Lung microvascular endothelial cell (primary cell): ENCODE measurements at regions not wholly inside any gene's neighbourhood (a gene's known extent, or its start where the extent isn't known, plus 50 kb on each side); places are given as distances from the start of the nearest gene placed in this dataset.
"Not testable (repeated sequence)": the region's sequence is repeated elsewhere in the genome, so short reads cannot be mapped to it uniquely, and the experiment has no call there.

Experiments used
- DNase-seq, 2 donors: peaks; one replicate each; pipeline versions ENCODE4 v3.0.0 to v3.0.0-alpha.2; 2010; ENCODE audit warnings: low read depth in 2 of 2

- no peak for DNase-seq
Observed at GRCh38 chr1:199404191-199404590, 623.3 kb upstream of the NR5A2 start.

DNA sequence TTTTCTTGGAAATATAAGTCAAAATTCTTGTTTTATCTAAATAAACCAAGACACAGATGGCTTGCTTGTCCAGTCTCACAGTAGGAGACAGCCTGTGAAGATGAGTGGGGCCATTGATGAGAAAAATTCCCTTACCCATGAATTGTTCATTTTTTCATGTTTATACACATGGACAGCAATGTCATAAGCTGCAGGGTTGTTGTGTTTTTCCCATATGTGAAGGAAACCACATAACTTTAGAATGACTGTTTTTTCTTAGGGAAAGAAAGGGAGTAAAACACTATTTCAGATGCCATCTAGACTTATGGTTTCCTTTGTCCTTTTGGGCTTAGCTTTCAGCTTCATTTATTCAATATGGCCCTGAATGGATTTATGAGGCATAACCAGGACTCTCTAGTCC lies 622.5 kb upstream of the NR5A2 start:
- no peak for DNase-seq

- no peak for DNase-seq
Observed at GRCh38 chr1:199405634-199406196, 621.8 kb upstream of the NR5A2 start.

GRCh38 chr1:199410462-199410861 lies 617.0 kb upstream of the NR5A2 start:
- no peak for DNase-seq

GRCh38 chr1:199411506-199411905 lies 616.0 kb upstream of the NR5A2 start:
- no peak for DNase-seq

- peak; percentile 49 to 64 for DNase-seq
Observed at GRCh38 chr1:199422206-199422605, 605.3 kb upstream of the NR5A2 start.

DNA sequence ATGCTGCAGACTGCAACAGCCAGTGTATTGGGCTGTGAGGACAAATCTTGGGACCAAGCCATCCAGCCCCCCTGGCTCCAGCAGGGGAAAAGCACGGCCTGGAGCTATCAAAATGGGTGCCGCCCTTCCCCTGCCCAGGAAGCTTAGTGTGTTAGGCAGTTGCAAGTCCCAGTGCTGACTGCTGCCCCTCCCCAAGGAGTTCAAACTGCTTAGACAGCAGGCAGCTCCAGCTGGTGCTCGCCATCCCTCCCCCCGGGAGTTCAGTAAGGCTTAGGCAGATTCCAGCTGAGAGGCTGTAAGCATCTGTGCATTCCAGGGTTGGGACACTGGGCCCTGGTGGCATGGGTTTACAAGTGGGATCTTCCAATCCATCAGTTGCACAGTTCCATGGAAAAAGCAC lies 579.6 kb upstream of the NR5A2 start:
- no peak for DNase-seq

DNA sequence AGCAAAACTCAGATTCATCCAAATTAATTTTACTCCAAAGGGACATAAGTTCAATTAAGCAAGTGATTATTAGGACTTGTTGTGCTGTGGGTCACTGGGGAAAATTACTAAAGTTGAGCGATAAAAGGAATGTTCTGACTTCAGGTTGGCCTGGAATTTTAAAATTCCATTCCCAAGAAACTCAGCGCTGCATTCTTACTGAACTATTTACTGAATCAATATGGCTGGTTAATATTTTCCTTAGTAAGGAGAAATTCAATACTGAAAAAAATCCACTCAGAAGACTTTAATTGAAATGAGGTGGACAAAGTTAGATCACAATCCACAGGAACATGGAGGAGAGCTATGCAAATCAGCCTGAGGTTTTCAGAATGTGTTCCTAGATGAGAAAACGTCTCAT lies 578.9 kb upstream of the NR5A2 start:
- no peak for DNase-seq

DNA sequence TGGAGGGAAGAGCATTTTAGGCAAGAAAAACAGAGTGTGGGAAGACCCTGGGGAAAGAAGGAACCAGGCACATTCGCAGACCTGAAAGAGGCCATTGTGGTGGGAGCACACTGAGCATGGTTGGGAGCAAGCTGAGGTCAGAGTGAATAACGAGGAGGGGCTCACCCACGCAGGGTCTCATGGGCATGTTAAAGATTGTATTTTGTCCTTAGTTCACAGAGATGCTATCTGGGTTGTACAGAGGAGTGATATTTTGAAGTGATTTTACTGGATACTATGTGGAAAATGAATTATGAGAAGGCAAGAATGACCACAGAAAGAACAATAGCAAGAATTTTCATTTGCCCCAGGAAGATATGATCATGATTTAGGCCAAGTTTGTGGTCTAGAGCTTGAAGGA lies 578.3 kb upstream of the NR5A2 start:
- no peak for DNase-seq

GRCh38 chr1:199449681-199450080 lies 577.8 kb upstream of the NR5A2 start:
- DNase-seq = no peak

GRCh38 chr1:199452627-199453026 lies 574.9 kb upstream of the NR5A2 start:
- no peak for DNase-seq

DNA sequence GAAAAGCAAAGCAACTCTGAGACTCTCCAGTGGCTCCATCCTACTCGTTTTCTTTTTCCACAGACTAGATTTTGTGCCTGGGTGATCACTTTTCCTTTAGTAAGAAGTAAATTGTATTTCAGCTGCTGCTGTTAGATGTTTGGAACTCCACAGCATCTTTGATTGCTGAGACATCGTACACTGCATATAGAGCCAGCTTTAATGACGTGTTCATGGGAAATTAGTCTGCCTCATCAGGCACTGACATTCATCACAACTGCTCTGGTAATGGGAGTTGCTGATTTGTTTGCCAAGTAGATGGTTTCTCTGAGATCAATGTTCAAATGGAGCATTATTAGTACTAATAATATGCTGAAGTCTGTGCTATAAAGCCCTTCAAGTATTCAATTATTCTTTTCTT lies 573.8 kb upstream of the NR5A2 start:
- no peak for DNase-seq

GRCh38 chr1:199460933-199461332 lies 566.6 kb upstream of the NR5A2 start:
- peak; percentile 1 to 25 for DNase-seq

DNA sequence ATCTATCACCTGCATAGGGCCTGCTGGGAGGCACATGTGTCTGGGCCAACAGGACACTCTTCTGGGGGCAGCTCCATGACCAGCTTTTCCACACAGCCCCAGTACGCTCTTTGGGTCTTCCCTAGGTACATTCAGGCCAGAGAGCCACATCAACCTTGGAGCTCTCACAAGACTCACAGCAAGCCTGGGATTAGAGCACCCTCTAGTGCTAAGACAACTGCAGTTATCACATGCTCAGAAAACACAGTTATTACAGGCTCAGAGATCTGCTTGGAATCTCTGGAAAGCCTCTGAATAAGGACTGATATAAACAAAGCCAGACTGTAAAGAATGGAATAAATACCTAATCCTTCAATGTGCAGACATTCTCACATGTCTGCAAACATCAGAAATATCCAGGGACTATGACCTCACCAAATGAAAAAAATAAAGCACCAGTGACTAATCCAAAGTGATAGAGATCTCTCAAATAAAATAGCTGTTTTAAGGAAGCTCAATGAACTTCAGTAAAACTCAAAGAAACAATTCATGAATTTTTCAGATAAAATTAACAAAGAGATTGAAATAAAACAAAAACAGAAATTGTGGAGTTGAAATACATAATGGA lies 563.9 kb upstream of the NR5A2 start:
- peak; percentile 69 to 76 for DNase-seq

- no peak for DNase-seq
Observed at GRCh38 chr1:199466961-199467360, 560.5 kb upstream of the NR5A2 start.

DNA sequence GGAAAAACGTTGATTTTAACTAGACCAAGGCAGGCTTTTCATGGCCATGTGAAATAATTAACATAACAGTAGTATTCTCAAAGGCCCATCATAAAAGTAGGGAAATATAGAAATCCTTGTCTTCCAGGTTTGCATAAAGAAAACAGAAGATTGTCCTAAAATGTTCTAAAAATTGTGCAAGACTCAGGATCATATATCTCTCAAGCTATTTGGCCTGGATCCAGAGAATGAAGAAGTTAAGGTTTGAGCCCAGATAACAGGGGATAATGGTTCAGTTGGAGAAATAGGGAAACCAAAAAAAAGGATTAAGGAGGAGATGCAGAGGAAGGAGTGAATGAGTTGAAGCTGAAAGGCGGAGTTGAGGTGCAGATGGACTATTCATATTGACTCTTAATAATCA lies 555.5 kb upstream of the NR5A2 start:
- DNase-seq = no peak

DNA sequence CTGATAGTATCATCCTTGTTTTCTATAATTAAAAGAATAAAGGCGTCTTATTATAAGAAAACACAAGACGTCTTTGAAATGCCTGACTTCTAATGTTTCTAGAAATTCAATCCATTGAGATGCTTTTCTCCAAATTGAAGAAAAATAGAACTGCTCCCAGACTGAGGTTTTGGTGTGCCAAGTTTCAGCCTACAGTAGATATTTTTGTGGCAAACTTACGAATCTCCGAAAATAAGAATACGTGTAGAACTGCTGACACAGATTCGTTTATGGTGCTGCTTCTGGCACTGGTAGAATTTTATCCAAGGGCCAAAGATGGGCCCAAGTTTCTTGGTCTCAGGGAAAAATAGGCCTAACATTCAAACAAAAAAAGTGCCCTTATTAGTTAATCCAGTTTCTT lies 554.5 kb upstream of the NR5A2 start:
- DNase-seq = no peak

GRCh38 chr1:199474738-199475137 lies 552.8 kb upstream of the NR5A2 start:
- DNase-seq = no peak

GRCh38 chr1:199482426-199482825 lies 545.1 kb upstream of the NR5A2 start:
- DNase-seq = no peak

DNA sequence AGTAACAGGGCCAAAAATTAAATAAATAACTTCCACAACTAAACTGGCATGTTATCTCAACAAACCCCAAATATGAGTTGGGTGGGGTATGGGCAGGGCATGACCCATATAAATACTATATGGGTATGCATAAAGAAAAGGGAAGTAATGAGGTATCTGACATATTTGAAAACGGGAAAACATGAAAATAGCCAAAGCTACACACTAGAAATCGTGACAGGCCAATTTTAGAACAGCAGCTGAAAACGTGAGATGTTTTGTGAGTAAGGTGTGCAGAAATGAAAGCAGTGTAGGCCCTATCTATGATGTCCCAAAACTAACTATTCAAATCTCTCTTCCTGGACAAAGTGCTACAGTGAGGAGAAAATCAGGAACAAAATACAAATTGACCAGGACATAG lies 537.9 kb upstream of the NR5A2 start:
- DNase-seq = no peak

GRCh38 chr1:199490769-199491527 lies 536.6 kb upstream of the NR5A2 start:
- no peak for DNase-seq

GRCh38 chr1:199495432-199495831 lies 532.1 kb upstream of the NR5A2 start:
- no peak for DNase-seq

DNA sequence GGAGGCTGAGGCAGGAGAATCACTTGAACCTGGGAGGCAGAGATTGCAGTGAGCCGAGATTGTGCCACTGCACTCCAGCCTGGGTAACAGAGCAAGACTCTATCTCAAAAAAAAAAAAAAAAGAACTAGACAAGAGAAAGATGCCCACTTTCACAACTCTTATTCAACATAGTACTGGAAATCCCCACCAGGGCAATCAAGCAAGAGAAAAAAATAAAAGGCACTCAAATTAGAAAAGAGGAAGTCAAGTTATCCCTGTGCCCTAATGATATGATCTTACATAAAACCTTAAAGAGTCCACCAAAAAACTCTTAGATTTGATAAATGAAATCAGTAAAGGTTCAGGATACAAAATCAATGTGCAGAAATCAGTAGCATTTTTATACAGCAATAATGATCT lies 528.7 kb upstream of the NR5A2 start:
- not testable (repeated sequence) for DNase-seq
